Astrocyte (in vitro differentiated cells and primary cell): ENCODE measurements at regions not wholly inside any gene's neighbourhood (a gene's known extent, or its start where the extent isn't known, plus 50 kb on each side); places are given as distances from the start of the nearest gene placed in this dataset.
A peak's percentile ranks its signal among the peaks of the same experiment; 100 is the strongest.

Experiments
- DNase-seq: peaks from one replicate; pipeline ENCODE4 v3.0.0-alpha.2; 2010; ENCODE audit warnings: low read depth
- FAIRE-seq: peaks from 2 replicates; lab custom pipeline; 2011; peaks lifted over from hg19 to GRCh38; lab: Jason Lieb, UNC
- H2AFZ ChIP-seq: 2 replicates; pipeline ENCODE4 v1.6.0; 2012; ENCODE audit warnings: low read depth, low read length, inconsistent platforms
- H3K27ac ChIP-seq: 2 replicates; pipeline ENCODE4 v1.5.1; 2011; ENCODE audit warnings: low read depth, low read length, inconsistent platforms
- H3K27me3 ChIP-seq: 2 replicates; pipeline ENCODE4 v1.6.0; 2011; ENCODE audit warnings: low read length, inconsistent platforms; ENCODE audit not compliant: insufficient read depth
- H3K36me3 ChIP-seq: 2 replicates; pipeline ENCODE4 v1.5.1; 2011; ENCODE audit warnings: low read length, inconsistent platforms; ENCODE audit not compliant: insufficient read depth
- H3K4me1 ChIP-seq: 2 replicates; pipeline ENCODE4 v1.5.1; 2011; ENCODE audit warnings: low read length, inconsistent platforms; ENCODE audit not compliant: insufficient read depth
- H3K4me2 ChIP-seq: 2 replicates; pipeline ENCODE4 v1.6.0; 2012; ENCODE audit warnings: low read length, inconsistent platforms
- H3K4me3 ChIP-seq: 2 replicates; pipeline ENCODE4 v1.5.1; 2011; ENCODE audit warnings: low read depth, mild to moderate bottlenecking, low read length, inconsistent platforms; ENCODE audit not compliant: insufficient read depth
- H3K79me2 ChIP-seq: 2 replicates; pipeline ENCODE4 v1.6.0; 2012; ENCODE audit warnings: mild to moderate bottlenecking, low read length, inconsistent platforms; ENCODE audit not compliant: insufficient read depth
- H3K9ac ChIP-seq: 2 replicates; pipeline ENCODE4 v1.6.0; 2012; ENCODE audit warnings: mild to moderate bottlenecking, low read length, inconsistent platforms
- H3K9me3 ChIP-seq: 2 replicates; pipeline ENCODE4 v1.5.1; 2012; ENCODE audit warnings: low read depth, mild to moderate bottlenecking, low read length, inconsistent platforms; ENCODE audit not compliant: insufficient read depth
- H4K20me1 ChIP-seq: 2 replicates; pipeline ENCODE4 v1.6.0; 2012; ENCODE audit warnings: low read length, inconsistent platforms; ENCODE audit not compliant: insufficient read depth
- H3K27ac Mint-ChIP-seq: one replicate; pipeline ENCODE4 v1.8.0; 2021; ENCODE audit warnings: mild to moderate bottlenecking, mixed read lengths; ENCODE audit not compliant: unreplicated experiment
- H3K27me3 Mint-ChIP-seq: one replicate; pipeline ENCODE4 v1.8.0; 2021; ENCODE audit warnings: low read depth, mixed read lengths; ENCODE audit not compliant: unreplicated experiment
- H3K36me3 Mint-ChIP-seq: one replicate; pipeline ENCODE4 v1.8.0; 2021; ENCODE audit warnings: low read depth, mixed read lengths; ENCODE audit not compliant: unreplicated experiment
- H3K4me1 Mint-ChIP-seq: one replicate; pipeline ENCODE4 v1.8.0; 2021; ENCODE audit warnings: low read depth, mixed read lengths; ENCODE audit not compliant: unreplicated experiment
- H3K4me3 Mint-ChIP-seq: one replicate; pipeline ENCODE4 v1.8.0; 2021; ENCODE audit warnings: mild to moderate bottlenecking, moderate library complexity, mixed read lengths; ENCODE audit not compliant: unreplicated experiment
- H3K9me3 Mint-ChIP-seq: one replicate; pipeline ENCODE4 v1.8.0; 2021; ENCODE audit warnings: mild to moderate bottlenecking, mixed read lengths; ENCODE audit not compliant: unreplicated experiment
- EZH2 ChIP-seq: IDR thresholded peaks from 2 replicates; pipeline ENCODE4 v1.6.1; 2012; ENCODE audit warnings: mild to moderate bottlenecking, low read length, inconsistent platforms; ENCODE audit not compliant: insufficient read depth
- TF ChIP-seq, protein P1 (sequence below): IDR thresholded peaks from 2 replicates; pipeline ENCODE4 v1.5.1; 2011; ENCODE audit warnings: low read depth, mild to moderate bottlenecking, inconsistent platforms, low read length, moderate library complexity; ENCODE audit not compliant: insufficient read depth

DNA sequence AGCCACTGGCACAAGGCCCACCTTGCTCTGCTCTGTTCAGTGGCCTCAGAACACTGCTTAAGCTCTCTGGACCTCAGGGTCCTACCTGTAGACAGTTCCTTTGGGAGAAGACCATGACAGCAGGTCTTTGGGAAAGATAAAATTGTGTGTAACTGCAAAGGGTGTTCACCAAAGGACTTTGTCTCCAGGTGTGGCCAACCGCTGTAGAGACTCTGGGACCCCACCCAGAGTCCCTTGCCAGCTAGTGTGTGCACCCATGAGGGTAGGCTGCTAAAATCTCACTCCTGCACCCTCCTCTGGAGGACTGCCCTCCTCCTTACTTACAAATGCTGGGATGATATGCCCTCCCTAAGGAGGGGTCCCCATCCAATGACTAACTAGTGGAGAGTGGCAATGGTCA, 211.2 kb downstream of the TSHZ3 start:
- peaks cover 2% of the 10 kb centered on the region for H3K36me3 Mint-ChIP-seq
- DNase-seq: no peak
- no peak for FAIRE-seq
- TF ChIP-seq, protein P1, sequence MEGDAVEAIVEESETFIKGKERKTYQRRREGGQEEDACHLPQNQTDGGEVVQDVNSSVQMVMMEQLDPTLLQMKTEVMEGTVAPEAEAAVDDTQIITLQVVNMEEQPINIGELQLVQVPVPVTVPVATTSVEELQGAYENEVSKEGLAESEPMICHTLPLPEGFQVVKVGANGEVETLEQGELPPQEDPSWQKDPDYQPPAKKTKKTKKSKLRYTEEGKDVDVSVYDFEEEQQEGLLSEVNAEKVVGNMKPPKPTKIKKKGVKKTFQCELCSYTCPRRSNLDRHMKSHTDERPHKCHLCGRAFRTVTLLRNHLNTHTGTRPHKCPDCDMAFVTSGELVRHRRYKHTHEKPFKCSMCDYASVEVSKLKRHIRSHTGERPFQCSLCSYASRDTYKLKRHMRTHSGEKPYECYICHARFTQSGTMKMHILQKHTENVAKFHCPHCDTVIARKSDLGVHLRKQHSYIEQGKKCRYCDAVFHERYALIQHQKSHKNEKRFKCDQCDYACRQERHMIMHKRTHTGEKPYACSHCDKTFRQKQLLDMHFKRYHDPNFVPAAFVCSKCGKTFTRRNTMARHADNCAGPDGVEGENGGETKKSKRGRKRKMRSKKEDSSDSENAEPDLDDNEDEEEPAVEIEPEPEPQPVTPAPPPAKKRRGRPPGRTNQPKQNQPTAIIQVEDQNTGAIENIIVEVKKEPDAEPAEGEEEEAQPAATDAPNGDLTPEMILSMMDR: no peak
- no peak for TF ChIP-seq EZH2
- no peak overlapping the region for H2AFZ ChIP-seq
- no peaks in the 10 kb centered on the region for H3K79me2 ChIP-seq
- no peak overlapping the region for H3K27ac ChIP-seq
- H3K36me3 ChIP-seq: no peaks in the 10 kb centered on the region
- H3K4me1 Mint-ChIP-seq: peaks cover 21% of the 10 kb centered on the region
- H3K4me1 ChIP-seq: peaks cover 31% of the 10 kb centered on the region
- no peak overlapping the region for H3K4me3 ChIP-seq
- no peaks in the 10 kb centered on the region for H4K20me1 ChIP-seq
- H3K9me3 Mint-ChIP-seq: peaks cover 4% of the 10 kb centered on the region
- H3K27ac Mint-ChIP-seq: no peak overlapping the region
- no peaks in the 10 kb centered on the region for H3K27me3 Mint-ChIP-seq
- no peak overlapping the region for H3K9ac ChIP-seq
- H3K4me3 Mint-ChIP-seq: no peak overlapping the region
- no peaks in the 10 kb centered on the region for H3K9me3 ChIP-seq
- no peaks in the 10 kb centered on the region for H3K27me3 ChIP-seq
- peak overlapping the region; percentile 66 for H3K4me2 ChIP-seq

DNA sequence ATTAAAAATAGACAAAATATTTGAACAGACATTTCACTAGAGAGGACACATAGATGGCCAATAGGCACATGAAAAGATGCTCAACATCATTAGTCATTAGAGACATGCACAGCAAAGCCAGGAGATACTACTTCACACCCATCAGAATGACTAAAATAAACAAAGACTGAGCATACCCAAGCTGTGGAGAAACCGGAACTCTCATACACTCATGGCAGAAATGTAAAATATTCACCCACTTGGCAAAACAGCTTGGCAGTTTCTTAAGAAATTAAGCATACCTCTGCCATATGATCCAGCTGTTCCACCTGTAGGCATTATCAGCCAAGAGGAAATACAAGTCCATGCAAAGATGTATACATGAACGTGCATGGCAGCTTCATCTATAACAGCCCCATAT, 213.4 kb downstream of the TSHZ3 start:
- FAIRE-seq: peak; percentile 41
- Mint-ChIP-seq H3K36me3 (no peaks in the 10 kb centered on the region), H3K9me3 (peaks cover 3% of the 10 kb centered on the region), H3K4me1 (peaks cover 13% of the 10 kb centered on the region), H3K4me3 (no peak overlapping the region), H3K27me3 (no peaks in the 10 kb centered on the region), H3K27ac (no peak overlapping the region)
- Histone ChIP-seq H3K27ac (no peak overlapping the region), H2AFZ (no peak overlapping the region), H3K4me2 (no peak overlapping the region), H3K9me3 (no peaks in the 10 kb centered on the region), H4K20me1 (no peaks in the 10 kb centered on the region), H3K4me1 (peaks cover 23% of the 10 kb centered on the region), H3K36me3 (no peaks in the 10 kb centered on the region), H3K79me2 (no peaks in the 10 kb centered on the region), H3K27me3 (no peaks in the 10 kb centered on the region), H3K4me3 (no peak overlapping the region), H3K9ac (no peak overlapping the region)
- TF ChIP-seq EZH2: no peak
- TF ChIP-seq, protein P1: no peak
- peak; percentile 49 for DNase-seq

DNA sequence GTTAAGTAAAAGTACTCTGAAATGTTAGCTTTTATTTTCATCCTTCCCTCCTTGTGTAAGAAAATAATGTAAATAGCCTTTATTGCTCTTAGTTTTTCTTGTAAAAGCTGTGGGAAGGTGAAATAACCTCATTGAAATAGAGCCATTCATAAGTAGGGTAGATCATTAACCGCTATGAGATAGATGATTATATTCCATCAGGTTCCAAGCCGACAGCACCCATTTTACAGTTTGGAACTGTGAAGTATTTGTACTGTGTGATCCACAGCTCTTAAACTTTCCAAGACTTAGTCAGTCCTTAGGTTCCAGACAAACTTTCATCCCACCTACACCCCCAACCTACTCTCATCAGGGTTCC, 216.5 kb downstream of the TSHZ3 start:
- no peak overlapping the region for H3K9ac ChIP-seq
- DNase-seq (no peak), FAIRE-seq (peak; percentile 78)
- no peak overlapping the region for H3K4me3 ChIP-seq
- no peaks in the 10 kb centered on the region for H3K79me2 ChIP-seq
- H3K27ac ChIP-seq: no peak overlapping the region
- Mint-ChIP-seq H3K4me3 (no peak overlapping the region), H3K27me3 (no peaks in the 10 kb centered on the region), H3K27ac (no peak overlapping the region), H3K4me1 (peaks cover 7% of the 10 kb centered on the region), H3K9me3 (peaks cover 10% of the 10 kb centered on the region), H3K36me3 (no peaks in the 10 kb centered on the region)
- no peaks in the 10 kb centered on the region for H4K20me1 ChIP-seq
- peaks cover 16% of the 10 kb centered on the region for H3K4me1 ChIP-seq
- no peaks in the 10 kb centered on the region for H3K9me3 ChIP-seq
- H3K27me3 ChIP-seq: no peaks in the 10 kb centered on the region
- no peak for TF ChIP-seq EZH2
- TF ChIP-seq, protein P1: no peak
- no peaks in the 10 kb centered on the region for H3K36me3 ChIP-seq
- H2AFZ ChIP-seq: no peak overlapping the region
- H3K4me2 ChIP-seq: no peak overlapping the region
